Panc1 (cell line): ENCODE measurements at regions not wholly inside any gene's neighbourhood (a gene's known extent, or its start where the extent isn't known, plus 50 kb on each side); places are given as distances from the start of the nearest gene placed in this dataset.

Experiments used
- ATAC-seq: fragments of 200-7000 bp; cut with Tn5 transposase; 2 replicates; pipeline ENCODE4 v1.9.1; 2020; ENCODE audit warnings: mild to moderate bottlenecking, moderate library complexity
- BruUV-seq: library from RNA; stranded (reverse); fragments of 400-500 nt; replicated peaks from 2 replicates; lab custom pipeline; 2021; lab: Mats Ljungman, UMichigan
- CTCF ChIA-PET: fragments of 300-600 bp; sonication (Branson Sonifier 250); formaldehyde crosslinking; loops from one replicate; lab custom pipeline; 2022; ENCODE audit warnings: antibody characterized with exemption; lab: Charles Lee
- POLR2A ChIA-PET: fragments of 300-600 bp; sonication (Branson Sonifier 250); formaldehyde crosslinking; loops from one replicate; lab custom pipeline; 2022; ENCODE audit warnings: antibody characterized with exemption; lab: Charles Lee
- DNase-seq: peaks from one replicate; pipeline ENCODE4 v3.0.0-alpha.2; 2010; ENCODE audit warnings: low read depth, low spot score
- H3K27ac ChIP-seq: 2 replicates; pipeline ENCODE4 v1.5.1; 2011; ENCODE audit warnings: mild to moderate bottlenecking, low read length, inconsistent platforms
- H3K27me3 ChIP-seq: fragments of 200-500 bp; sonication (Bioruptor generic); 2 replicates; pipeline ENCODE4 v1.6.0; 2014; ENCODE audit warnings: low read length, inconsistent platforms; ENCODE audit not compliant: control insufficient read depth, insufficient read depth
- H3K36me3 ChIP-seq: fragments of 200-500 bp; sonication (Bioruptor generic); 2 replicates; pipeline ENCODE4 v1.5.1; 2014; ENCODE audit warnings: inconsistent platforms, mild to moderate bottlenecking, low read length, moderate library complexity; ENCODE audit not compliant: control insufficient read depth, insufficient read depth
- H3K4me1 ChIP-seq: 2 replicates; pipeline ENCODE4 v1.5.1; 2011; ENCODE audit warnings: inconsistent platforms, mild to moderate bottlenecking, low read length, moderate library complexity; ENCODE audit not compliant: control insufficient read depth, insufficient read depth
- H3K4me3 ChIP-seq, 2 experiments: 2 replicates each; pipeline ENCODE4 v1.5.1; 2011 to 2012; ENCODE audit warnings: low read depth in 2 of 2, low read length in 2 of 2, mild to moderate bottlenecking in 2 of 2, inconsistent platforms in 1 of 2, moderate library complexity in 1 of 2
- H3K9me3 ChIP-seq: fragments of 200-500 bp; sonication (Bioruptor generic); 2 replicates; pipeline ENCODE4 v1.5.1; 2014; ENCODE audit warnings: low read depth, mild to moderate bottlenecking, inconsistent platforms, low read length, moderate library complexity; ENCODE audit not compliant: control insufficient read depth, insufficient read depth
- CTCF ChIP-seq: fragments of 450-650 bp; IDR thresholded peaks from 2 replicates; pipeline ENCODE4 v1.5.1; 2017; ENCODE audit warnings: mild to moderate bottlenecking
- POLR2AphosphoS5 ChIP-seq: IDR thresholded peaks from 2 replicates; pipeline ENCODE4 v1.6.1; 2012; ENCODE audit warnings: mild to moderate bottlenecking, low read depth, low read length, moderate library complexity
- REST ChIP-seq, 2 experiments: IDR thresholded peaks; 2 replicates each; pipeline ENCODE4 v1.6.1; 2011 to 2012; ENCODE audit warnings: low read depth in 2 of 2, control low read depth in 1 of 2, low read length in 1 of 2, mild to moderate bottlenecking in 1 of 2, moderate library complexity in 1 of 2; ENCODE audit not compliant: insufficient read depth in 1 of 2
- SIN3A ChIP-seq: IDR thresholded peaks from 2 replicates; pipeline ENCODE4 v1.6.1; 2012; ENCODE audit warnings: low read depth, mild to moderate bottlenecking, low read length, moderate library complexity, borderline replicate concordance; ENCODE audit not compliant: insufficient read depth
- TCF7L2 ChIP-seq: IDR thresholded peaks from 2 replicates; pipeline ENCODE4 v1.6.1; 2011; ENCODE audit warnings: mild to moderate bottlenecking, low read depth, low read length, inconsistent platforms
- in situ Hi-C: cut with HindIII; loops from 2 replicates; pipeline ENCODE4 v1.10.0; 2016; ENCODE audit warnings: low sequenced_read_pairs, low pct_unique_long_range_greater_than_20kb
- intact Hi-C: fragments of 100-400 bp; cut with micrococcal nuclease; formaldehyde crosslinking; loops from one replicate; pipeline ENCODE4 v1.10.0; 2022; ENCODE audit not compliant: unreplicated experiment

- ChIA-PET POLR2A (no interaction called here), CTCF (no interaction called here)
- Histone ChIP-seq H3K4me1 (no peaks in the 10 kb centered on the region), H3K4me3 (no peak overlapping the region), H3K27ac (no peak overlapping the region), H3K36me3 (no peaks in the 10 kb centered on the region), H3K27me3 (no peaks in the 10 kb centered on the region), H3K9me3 (no peaks in the 10 kb centered on the region)
- no TSS peak for BruUV-seq
- in situ Hi-C loops = no loop called here
- DNase-seq (no peak), ATAC-seq (no peak)
- TF ChIP-seq SIN3A (no peak), CTCF (no peak), REST (IDR thresholded peaks at IDR 0.05; ENCODE audit: insufficient read depth in 1 of 2, low read depth in 2 of 2, low read length in 1 of 2) (no peak), POLR2AphosphoS5 (no peak), TCF7L2 (no peak)
- intact Hi-C loops = no loop called here
Measured at GRCh38 chr14:54085232-54085761, 128.7 kb upstream of the BMP4 start.

GRCh38 chr14:54085841-54086240, 129.2 kb upstream of the BMP4 start:
- CTCF ChIA-PET = no interaction called here
- no peak for TF ChIP-seq CTCF
- no peak for TF ChIP-seq REST (IDR thresholded peaks at IDR 0.05; ENCODE audit: insufficient read depth in 1 of 2, low read depth in 2 of 2, low read length in 1 of 2)
- no peak for TF ChIP-seq TCF7L2
- no peak for TF ChIP-seq SIN3A
- no peak for TF ChIP-seq POLR2AphosphoS5
- Histone ChIP-seq H3K9me3 (no peaks in the 10 kb centered on the region), H3K4me1 (no peaks in the 10 kb centered on the region), H3K27me3 (no peaks in the 10 kb centered on the region), H3K27ac (no peak overlapping the region), H3K4me3 (no peak overlapping the region), H3K36me3 (no peaks in the 10 kb centered on the region)
- in situ Hi-C loops = no loop called here
- DNase-seq = no peak
- POLR2A ChIA-PET = no interaction called here
- BruUV-seq = no TSS peak
- intact Hi-C loops = no loop called here
- no peak for ATAC-seq
